ENCODE measurements at regions not wholly inside any gene's neighbourhood (a gene's known extent, or its start where the extent isn't known, plus 50 kb on each side); places are given as distances from the start of the nearest gene placed in this dataset.
A peak's percentile ranks its signal among the peaks of the same experiment; 100 is the strongest.

GRCh38 chr12:104856531-104856930 is 101.6 kb downstream of the SLC41A2 start:
- DNase-seq = no peak

GRCh38 chr12:104855599-104855998 is 102.5 kb downstream of the SLC41A2 start:
- DNase-seq = no peak

- no peak for DNase-seq
Measured at GRCh38 chr12:104852896-104853295, 105.2 kb downstream of the SLC41A2 start.

GRCh38 chr12:104852102-104852501 is 106.0 kb downstream of the SLC41A2 start:
- no peak for DNase-seq

GRCh38 chr12:104850781-104851180 is 107.3 kb downstream of the SLC41A2 start:
- DNase-seq = no peak

GRCh38 chr12:104846056-104846767 is 111.9 kb downstream of the SLC41A2 start:
- no peak for DNase-seq

GRCh38 chr12:104844123-104844522 is 114.0 kb downstream of the SLC41A2 start:
- DNase-seq = no peak

GRCh38 chr12:104840262-104840661 is 117.8 kb downstream of the SLC41A2 start:
- DNase-seq = no peak

- no peak for DNase-seq
Measured at GRCh38 chr12:104835317-104835716, 122.8 kb downstream of the SLC41A2 start.

- DNase-seq = no peak
Measured at GRCh38 chr12:104834607-104835006, 123.5 kb downstream of the SLC41A2 start.

- no peak for DNase-seq
Measured at GRCh38 chr12:104833756-104834155, 124.3 kb downstream of the SLC41A2 start.

- peak; percentile 69 for DNase-seq
Measured at GRCh38 chr12:104828015-104828414, 130.1 kb downstream of the SLC41A2 start.

GRCh38 chr12:104827587-104827986 is 130.5 kb downstream of the SLC41A2 start:
- DNase-seq = no peak

- no peak for DNase-seq
Measured at GRCh38 chr12:104825408-104825807, 132.7 kb downstream of the SLC41A2 start.

- peak; percentile 100 for DNase-seq
Measured at GRCh38 chr12:104823985-104824461, 134.1 kb downstream of the SLC41A2 start.

- DNase-seq = no peak
Measured at GRCh38 chr12:104822941-104823340, 135.1 kb downstream of the SLC41A2 start.

- no peak for DNase-seq
Measured at GRCh38 chr12:104816845-104817503, 141.1 kb downstream of the SLC41A2 start.

- DNase-seq = no peak
Measured at GRCh38 chr12:104815935-104816334, 142.2 kb downstream of the SLC41A2 start.

GRCh38 chr12:104814944-104815343 is 143.1 kb downstream of the SLC41A2 start:
- no peak for DNase-seq

Data from NCI-H524 treated with DMSO at 0.1 percent for 48 hours (cell line).